GM10248 (cell line): ENCODE measurements at regions not wholly inside any gene's neighbourhood (a gene's known extent, or its start where the extent isn't known, plus 50 kb on each side); places are given as distances from the start of the nearest gene placed in this dataset.

ENCODE experiments used
- CTCF ChIA-PET: fragments of 300-600 bp; sonication (Branson Sonifier 250); formaldehyde crosslinking; extraction: SDS; loops from one replicate; lab custom pipeline; 2021; ENCODE audit warnings: antibody characterized with exemption; lab: Yijun Ruan, JAX
- POLR2A ChIA-PET: fragments of 350-650 bp; sonication (Branson Sonifier 250); formaldehyde crosslinking; extraction: SDS; loops from one replicate; lab custom pipeline; 2020; ENCODE audit warnings: antibody characterized with exemption; lab: Yijun Ruan, JAX
- DNase-seq: peaks from one replicate; pipeline ENCODE4 v3.0.0; 2012; ENCODE audit errors: extremely low spot score
- CTCF ChIP-seq: IDR thresholded peaks from 2 replicates; pipeline ENCODE4 v1.5.1; 2012; ENCODE audit warnings: mild to moderate bottlenecking, low read depth; ENCODE audit errors: extremely low read depth, missing control alignments, control extremely low read depth

- CTCF ChIA-PET = interaction anchor here (1.5 kb wide), 1 partner anchor 440 kb away, joined by 3 read pairs; no protein-coding TSS in a partner anchor
- POLR2A ChIA-PET = no interaction called here
- DNase-seq = no peak
- TF ChIP-seq CTCF = no peak
Measured at GRCh38 chr12:98291828-98292227, 223.6 kb upstream of the TMPO start.

GRCh38 chr12:98294051-98294805 lies 221.2 kb upstream of the TMPO start:
- ChIA-PET POLR2A (no interaction called here), CTCF (interaction anchor here (1.0 to 1.4 kb wide), 2 partner anchors 10 to 1451 kb away, joined by 3 to 4 read pairs; no protein-coding TSS in a partner anchor)
- DNase-seq = no peak
- TF ChIP-seq CTCF = no peak

- POLR2A ChIA-PET = no interaction called here
- CTCF ChIA-PET = interaction anchor here (1.4 kb wide), 1 partner anchor 8 kb away, joined by 4 read pairs; no protein-coding TSS in a partner anchor
Measured at GRCh38 chr12:98295681-98296080, 219.7 kb upstream of the TMPO start.

GRCh38 chr12:98296462-98297079 lies 218.8 kb upstream of the TMPO start:
- POLR2A ChIA-PET = no interaction called here
- TF ChIP-seq CTCF = no peak
- DNase-seq = no peak
- CTCF ChIA-PET = interaction anchor here (1.4 kb wide), 1 partner anchor 10 kb away, joined by 3 read pairs; no protein-coding TSS in a partner anchor

More at GRCh38 chr12:98295681-98296080, 219.7 kb upstream of the TMPO start:
- no peak for DNase-seq
- TF ChIP-seq CTCF = no peak

- ChIA-PET CTCF (interaction anchor here (1.4 kb wide), 1 partner anchor 9 kb away, joined by 3 read pairs; no protein-coding TSS in a partner anchor), POLR2A (no interaction called here)
- TF ChIP-seq CTCF = no peak
- no peak for DNase-seq
Measured at GRCh38 chr12:98297538-98297937, 217.9 kb upstream of the TMPO start.

GRCh38 chr12:98308141-98308540 lies 207.2 kb upstream of the TMPO start:
- no peak for TF ChIP-seq CTCF
- ChIA-PET CTCF (no interaction called here), POLR2A (no interaction called here)
- DNase-seq = no peak
